HEK293 (cell line): ENCODE measurements at regions not wholly inside any gene's neighbourhood (a gene's known extent, or its start where the extent isn't known, plus 50 kb on each side); places are given as distances from the start of the nearest gene placed in this dataset.
"Not testable (repeated sequence)": the region's sequence is repeated elsewhere in the genome, so short reads cannot be mapped to it uniquely, and the experiment has no call there.

Source experiments
- CTCF ChIA-PET: fragments of 350-600 bp; formaldehyde crosslinking; extraction: SDS; loops from one replicate; lab custom pipeline; 2021; ENCODE audit warnings: antibody characterized with exemption; lab: Yijun Ruan, JAX
- POLR2A ChIA-PET: fragments of 300-600 bp; formaldehyde crosslinking; extraction: SDS; loops from one replicate; lab custom pipeline; 2020; ENCODE audit warnings: antibody characterized with exemption, inconsistent platforms; lab: Yijun Ruan, JAX
- H3K27ac ChIP-seq: fragments of 200-500 bp; sonication (Bioruptor generic); 2 replicates; pipeline ENCODE4 v1.5.1; 2014; ENCODE audit warnings: low read depth, low read length, control low read depth, inconsistent platforms; ENCODE audit errors: extremely low read depth
- H3K36me3 ChIP-seq, 2 experiments: fragments of 200-500 bp in 1 of 2; sonication (Bioruptor generic) in 1 of 2; 1 replicate in 1 of 2; 2 replicates in 1 of 2; pipeline ENCODE4 v1.5.1; 2014 to 2017; ENCODE audit warnings: inconsistent platforms in 2 of 2, low read length in 2 of 2; ENCODE audit not compliant: control insufficient read depth in 2 of 2, insufficient read depth in 1 of 2
- H3K4me1 ChIP-seq: fragments of 200-500 bp; sonication (Bioruptor generic); 2 replicates; pipeline ENCODE4 v1.5.1; 2014; ENCODE audit warnings: mild to moderate bottlenecking, low read length, inconsistent platforms; ENCODE audit not compliant: control insufficient read depth, insufficient read depth
- H3K4me3 ChIP-seq: 2 replicates; pipeline ENCODE4 v1.5.1; 2011; ENCODE audit warnings: low read depth, mild to moderate bottlenecking, control low read depth, low read length, moderate library complexity
- H3K9me3 ChIP-seq: fragments of 200-500 bp; sonication (Bioruptor generic); 2 replicates; pipeline ENCODE4 v1.5.1; 2014; ENCODE audit warnings: low read depth, low read length, inconsistent platforms; ENCODE audit not compliant: control insufficient read depth, insufficient read depth
- GFI1B ChIP-seq: fragments of 450-650 bp; formaldehyde crosslinking; IDR thresholded peaks from 2 replicates; pipeline ENCODE4 v1.5.1; 2016; ENCODE audit warnings: missing biosample characterization, missing genetic modification characterization
- SALL2 ChIP-seq: fragments of 450-650 bp; formaldehyde crosslinking; IDR thresholded peaks from 2 replicates; pipeline ENCODE4 v1.5.0; 2017; ENCODE audit warnings: missing biosample characterization, mild to moderate bottlenecking, missing genetic modification characterization, borderline replicate concordance
- SP3 ChIP-seq: fragments of 450-650 bp; formaldehyde crosslinking; IDR thresholded peaks from 2 replicates; pipeline ENCODE4 v1.5.1; 2016; ENCODE audit warnings: missing biosample characterization, missing genetic modification characterization
- ZEB2 ChIP-seq: fragments of 450-650 bp; formaldehyde crosslinking; IDR thresholded peaks from 2 replicates; pipeline ENCODE4 v1.5.1; 2016; ENCODE audit warnings: missing biosample characterization, missing genetic modification characterization
- ZNF155 ChIP-seq: fragments of 450-650 bp; formaldehyde crosslinking; IDR thresholded peaks from 2 replicates; pipeline ENCODE4 v1.5.1; 2016; ENCODE audit warnings: missing biosample characterization, missing genetic modification characterization
- ZNF157 ChIP-seq: fragments of 450-650 bp; formaldehyde crosslinking; IDR thresholded peaks from 2 replicates; pipeline ENCODE4 v1.5.1; 2016; ENCODE audit warnings: missing biosample characterization, missing genetic modification characterization
- ZNF302 ChIP-seq: fragments of 450-650 bp; formaldehyde crosslinking; IDR thresholded peaks from 2 replicates; pipeline ENCODE4 v1.5.1; 2016; ENCODE audit warnings: missing biosample characterization, missing genetic modification characterization, low read depth
- ZNF423 ChIP-seq: fragments of 450-650 bp; formaldehyde crosslinking; IDR thresholded peaks from 2 replicates; pipeline ENCODE4 v1.5.1; 2016; ENCODE audit warnings: missing biosample characterization, missing genetic modification characterization
- ZNF530 ChIP-seq: fragments of 450-650 bp; formaldehyde crosslinking; IDR thresholded peaks from 2 replicates; pipeline ENCODE4 v1.5.1; 2016; ENCODE audit warnings: low read depth, missing biosample characterization, missing genetic modification characterization
- ZNF610 ChIP-seq: fragments of 450-650 bp; formaldehyde crosslinking; IDR thresholded peaks from 2 replicates; pipeline ENCODE4 v1.5.1; 2016; ENCODE audit warnings: missing biosample characterization, missing genetic modification characterization, borderline replicate concordance
- ZNF677 ChIP-seq: fragments of 450-650 bp; IDR thresholded peaks from 2 replicates; pipeline ENCODE4 v1.5.0; 2018; ENCODE audit warnings: missing biosample characterization, mild to moderate bottlenecking, missing genetic modification characterization, moderate library complexity
- TF ChIP-seq, protein P1 (sequence below): fragments of 450-650 bp; formaldehyde crosslinking; IDR thresholded peaks from 2 replicates; pipeline ENCODE4 v1.5.1; 2016; ENCODE audit warnings: missing biosample characterization, missing genetic modification characterization
- TF ChIP-seq, protein P2 (sequence below): fragments of 450-650 bp; formaldehyde crosslinking; IDR thresholded peaks from 2 replicates; pipeline ENCODE4 v1.5.1; 2016; ENCODE audit warnings: missing biosample characterization, missing genetic modification characterization, borderline replicate concordance
- TF ChIP-seq, protein P3 (sequence below): fragments of 450-650 bp; formaldehyde crosslinking; IDR thresholded peaks from 2 replicates; pipeline ENCODE4 v1.5.1; 2017; ENCODE audit warnings: missing biosample characterization, mild to moderate bottlenecking, missing genetic modification characterization, moderate library complexity
- TF ChIP-seq, protein P4 (sequence below): fragments of 450-650 bp; formaldehyde crosslinking; IDR thresholded peaks from 2 replicates; pipeline ENCODE4 v1.5.1; 2016; ENCODE audit warnings: missing biosample characterization, missing genetic modification characterization
- TF ChIP-seq, protein P5 (sequence below): fragments of 450-650 bp; formaldehyde crosslinking; IDR thresholded peaks from 2 replicates; pipeline ENCODE4 v1.5.1; 2016; ENCODE audit warnings: missing biosample characterization, missing genetic modification characterization

DNA sequence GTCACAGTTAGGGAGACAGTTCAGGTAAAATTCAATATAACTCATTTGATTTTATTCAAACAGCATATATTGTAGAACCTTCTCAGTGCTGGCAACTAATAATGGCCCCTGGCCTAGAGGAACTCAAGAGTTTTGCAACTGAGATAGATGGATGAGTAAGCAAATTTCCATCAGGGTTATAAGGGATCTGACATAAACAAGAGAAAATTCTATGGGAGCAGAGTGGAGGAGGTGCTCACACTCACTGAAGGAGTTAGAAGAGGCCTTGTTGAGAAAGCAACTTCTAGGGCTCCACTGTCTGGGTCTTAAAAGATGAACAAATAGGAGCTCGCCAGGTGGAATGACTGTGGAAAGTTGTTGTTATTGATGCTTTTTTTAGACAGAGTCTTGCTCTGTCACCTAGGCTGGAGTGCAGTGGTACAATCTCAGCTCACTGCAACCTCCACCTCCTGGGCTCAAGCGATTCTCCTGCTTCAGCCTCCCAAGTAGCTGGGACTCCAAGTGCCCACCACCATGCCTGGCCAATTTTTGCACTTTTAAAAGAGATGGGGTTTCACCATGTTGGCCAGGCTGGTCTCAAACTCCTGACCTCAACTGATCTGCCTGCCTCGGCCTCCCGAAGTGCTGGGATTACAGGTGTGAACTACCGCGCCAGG is 81.2 kb upstream of the EED start:
- TF ChIP-seq, protein P1, sequence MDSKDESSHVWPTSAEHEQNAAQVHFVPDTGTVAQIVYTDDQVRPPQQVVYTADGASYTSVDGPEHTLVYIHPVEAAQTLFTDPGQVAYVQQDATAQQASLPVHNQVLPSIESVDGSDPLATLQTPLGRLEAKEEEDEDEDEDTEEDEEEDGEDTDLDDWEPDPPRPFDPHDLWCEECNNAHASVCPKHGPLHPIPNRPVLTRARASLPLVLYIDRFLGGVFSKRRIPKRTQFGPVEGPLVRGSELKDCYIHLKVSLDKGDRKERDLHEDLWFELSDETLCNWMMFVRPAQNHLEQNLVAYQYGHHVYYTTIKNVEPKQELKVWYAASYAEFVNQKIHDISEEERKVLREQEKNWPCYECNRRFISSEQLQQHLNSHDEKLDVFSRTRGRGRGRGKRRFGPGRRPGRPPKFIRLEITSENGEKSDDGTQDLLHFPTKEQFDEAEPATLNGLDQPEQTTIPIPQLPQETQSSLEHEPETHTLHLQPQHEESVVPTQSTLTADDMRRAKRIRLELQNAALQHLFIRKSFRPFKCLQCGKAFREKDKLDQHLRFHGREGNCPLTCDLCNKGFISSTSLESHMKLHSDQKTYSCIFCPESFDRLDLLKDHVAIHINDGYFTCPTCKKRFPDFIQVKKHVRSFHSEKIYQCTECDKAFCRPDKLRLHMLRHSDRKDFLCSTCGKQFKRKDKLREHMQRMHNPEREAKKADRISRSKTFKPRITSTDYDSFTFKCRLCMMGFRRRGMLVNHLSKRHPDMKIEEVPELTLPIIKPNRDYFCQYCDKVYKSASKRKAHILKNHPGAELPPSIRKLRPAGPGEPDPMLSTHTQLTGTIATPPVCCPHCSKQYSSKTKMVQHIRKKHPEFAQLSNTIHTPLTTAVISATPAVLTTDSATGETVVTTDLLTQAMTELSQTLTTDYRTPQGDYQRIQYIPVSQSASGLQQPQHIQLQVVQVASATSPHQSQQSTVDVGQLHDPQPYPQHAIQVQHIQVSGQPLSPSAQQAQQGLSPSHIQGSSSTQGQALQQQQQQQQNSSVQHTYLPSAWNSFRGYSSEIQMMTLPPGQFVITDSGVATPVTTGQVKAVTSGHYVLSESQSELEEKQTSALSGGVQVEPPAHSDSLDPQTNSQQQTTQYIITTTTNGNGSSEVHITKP (tag by site-specific recombination), result 0 out of 2 replicates have a peak, but pooled peaks have one; percentile 28
- H3K27ac ChIP-seq, H3K4me3 ChIP-seq, H3K4me1 ChIP-seq, H3K36me3 ChIP-seq, H3K9me3 ChIP-seq, POLR2A ChIA-PET: not testable (repeated sequence)
- CTCF ChIA-PET, result interaction anchor here (0.9 to 1.4 kb wide), 2 partner anchors 10 to 31 kb away, joined by 3 to 5 read pairs; no protein-coding TSS in a partner anchor

DNA sequence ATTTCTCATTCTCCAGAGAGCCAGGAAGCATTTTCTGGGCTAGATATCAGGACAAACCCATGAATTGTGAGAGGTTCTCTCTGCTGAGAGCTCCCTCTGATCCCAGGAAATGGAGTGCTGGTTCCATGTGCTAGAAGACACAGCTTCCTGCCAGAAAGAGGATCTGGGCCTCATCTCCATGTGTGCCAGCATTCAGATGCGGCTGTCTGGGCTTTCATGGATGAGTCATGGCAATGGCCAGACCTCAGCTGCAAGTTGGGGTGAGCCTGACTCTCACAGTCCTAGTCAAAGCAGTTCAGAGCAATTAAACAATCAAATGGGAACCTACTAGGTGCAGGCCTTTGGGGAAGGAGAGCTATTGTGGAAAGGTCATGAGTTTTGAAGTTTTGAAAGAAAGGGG is 82.3 kb upstream of the EED start:
- H3K4me3 ChIP-seq, result no peak overlapping the region
- CTCF ChIA-PET, result interaction anchor here (0.7 to 1.9 kb wide), 2 partner anchors 31 to 39 kb away, joined by 3 to 6 read pairs; no protein-coding TSS in a partner anchor
- H3K4me1 ChIP-seq, result no peaks in the 10 kb centered on the region
- TF ChIP-seq ZNF677 (tag by site-specific recombination) (no peak), ZEB2 (tag by site-specific recombination) (no peak), ZNF157 (tag by site-specific recombination) (no peak), SALL2 (tag by site-specific recombination) (no peak), ZNF530 (no peak), ZNF155 (tag by site-specific recombination) (no peak)
- TF ChIP-seq, protein P2, sequence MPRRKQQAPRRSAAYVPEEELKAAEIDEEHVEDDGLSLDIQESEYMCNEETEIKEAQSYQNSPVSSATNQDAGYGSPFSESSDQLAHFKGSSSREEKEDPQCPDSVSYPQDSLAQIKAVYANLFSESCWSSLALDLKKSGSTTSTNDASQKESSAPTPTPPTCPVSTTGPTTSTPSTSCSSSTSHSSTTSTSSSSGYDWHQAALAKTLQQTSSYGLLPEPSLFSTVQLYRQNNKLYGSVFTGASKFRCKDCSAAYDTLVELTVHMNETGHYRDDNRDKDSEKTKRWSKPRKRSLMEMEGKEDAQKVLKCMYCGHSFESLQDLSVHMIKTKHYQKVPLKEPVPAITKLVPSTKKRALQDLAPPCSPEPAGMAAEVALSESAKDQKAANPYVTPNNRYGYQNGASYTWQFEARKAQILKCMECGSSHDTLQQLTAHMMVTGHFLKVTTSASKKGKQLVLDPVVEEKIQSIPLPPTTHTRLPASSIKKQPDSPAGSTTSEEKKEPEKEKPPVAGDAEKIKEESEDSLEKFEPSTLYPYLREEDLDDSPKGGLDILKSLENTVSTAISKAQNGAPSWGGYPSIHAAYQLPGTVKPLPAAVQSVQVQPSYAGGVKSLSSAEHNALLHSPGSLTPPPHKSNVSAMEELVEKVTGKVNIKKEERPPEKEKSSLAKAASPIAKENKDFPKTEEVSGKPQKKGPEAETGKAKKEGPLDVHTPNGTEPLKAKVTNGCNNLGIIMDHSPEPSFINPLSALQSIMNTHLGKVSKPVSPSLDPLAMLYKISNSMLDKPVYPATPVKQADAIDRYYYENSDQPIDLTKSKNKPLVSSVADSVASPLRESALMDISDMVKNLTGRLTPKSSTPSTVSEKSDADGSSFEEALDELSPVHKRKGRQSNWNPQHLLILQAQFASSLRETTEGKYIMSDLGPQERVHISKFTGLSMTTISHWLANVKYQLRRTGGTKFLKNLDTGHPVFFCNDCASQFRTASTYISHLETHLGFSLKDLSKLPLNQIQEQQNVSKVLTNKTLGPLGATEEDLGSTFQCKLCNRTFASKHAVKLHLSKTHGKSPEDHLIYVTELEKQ (tag by site-specific recombination), result no peak
- TF ChIP-seq, protein P3, sequence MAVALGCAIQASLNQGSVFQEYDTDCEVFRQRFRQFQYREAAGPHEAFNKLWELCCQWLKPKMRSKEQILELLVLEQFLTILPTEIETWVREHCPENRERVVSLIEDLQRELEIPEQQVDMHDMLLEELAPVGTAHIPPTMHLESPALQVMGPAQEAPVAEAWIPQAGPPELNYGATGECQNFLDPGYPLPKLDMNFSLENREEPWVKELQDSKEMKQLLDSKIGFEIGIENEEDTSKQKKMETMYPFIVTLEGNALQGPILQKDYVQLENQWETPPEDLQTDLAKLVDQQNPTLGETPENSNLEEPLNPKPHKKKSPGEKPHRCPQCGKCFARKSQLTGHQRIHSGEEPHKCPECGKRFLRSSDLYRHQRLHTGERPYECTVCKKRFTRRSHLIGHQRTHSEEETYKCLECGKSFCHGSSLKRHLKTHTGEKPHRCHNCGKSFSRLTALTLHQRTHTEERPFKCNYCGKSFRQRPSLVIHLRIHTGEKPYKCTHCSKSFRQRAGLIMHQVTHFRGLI (tag by site-specific recombination), result 0 out of 2 replicates have a peak, but pooled peaks have one; percentile 20
- TF ChIP-seq, all 188 proteins: peak for 1
- POLR2A ChIA-PET, result interaction anchor here (1.0 kb wide), 1 partner anchor 93 kb away, joined by 5 read pairs; the partner anchor contains the start of gene PICALM
- Histone ChIP-seq H3K36me3 (no peaks in the 10 kb centered on the region), H3K9me3 (no peaks in the 10 kb centered on the region), H3K27ac (no peak overlapping the region)

DNA sequence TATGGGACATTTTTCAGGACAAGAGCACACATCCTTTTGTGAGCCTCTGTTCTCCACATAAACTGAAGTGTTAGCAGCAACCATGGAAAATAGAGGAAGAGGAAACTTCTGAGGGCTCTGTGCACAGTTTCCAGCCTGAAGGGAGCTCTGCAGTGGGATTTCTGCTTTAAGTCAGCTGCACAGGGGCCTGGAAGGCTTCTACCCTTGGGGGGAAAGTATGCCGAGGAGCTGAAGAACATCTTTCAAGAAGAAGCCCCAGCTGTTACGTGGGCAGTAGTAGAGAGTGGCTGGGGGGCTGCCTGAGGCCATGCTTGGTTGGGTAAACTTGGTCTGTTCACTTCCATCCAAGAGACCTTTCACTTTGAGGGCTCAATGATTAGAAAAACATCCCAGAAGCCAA is 82.7 kb upstream of the EED start:
- Histone ChIP-seq H3K36me3 (no peaks in the 10 kb centered on the region), H3K27ac (no peak overlapping the region), H3K4me3 (no peak overlapping the region), H3K4me1 (no peaks in the 10 kb centered on the region), H3K9me3 (no peaks in the 10 kb centered on the region)
- CTCF ChIA-PET, result interaction anchor here (0.5 to 1.9 kb wide), 3 partner anchors 17 to 39 kb away, joined by 3 to 6 read pairs (median 4); no protein-coding TSS in a partner anchor
- POLR2A ChIA-PET, result interaction anchor here (1.0 kb wide), 1 partner anchor 93 kb away, joined by 5 read pairs; the partner anchor contains the start of gene PICALM
- TF ChIP-seq ZNF302, result no peak
- TF ChIP-seq, protein P4, sequence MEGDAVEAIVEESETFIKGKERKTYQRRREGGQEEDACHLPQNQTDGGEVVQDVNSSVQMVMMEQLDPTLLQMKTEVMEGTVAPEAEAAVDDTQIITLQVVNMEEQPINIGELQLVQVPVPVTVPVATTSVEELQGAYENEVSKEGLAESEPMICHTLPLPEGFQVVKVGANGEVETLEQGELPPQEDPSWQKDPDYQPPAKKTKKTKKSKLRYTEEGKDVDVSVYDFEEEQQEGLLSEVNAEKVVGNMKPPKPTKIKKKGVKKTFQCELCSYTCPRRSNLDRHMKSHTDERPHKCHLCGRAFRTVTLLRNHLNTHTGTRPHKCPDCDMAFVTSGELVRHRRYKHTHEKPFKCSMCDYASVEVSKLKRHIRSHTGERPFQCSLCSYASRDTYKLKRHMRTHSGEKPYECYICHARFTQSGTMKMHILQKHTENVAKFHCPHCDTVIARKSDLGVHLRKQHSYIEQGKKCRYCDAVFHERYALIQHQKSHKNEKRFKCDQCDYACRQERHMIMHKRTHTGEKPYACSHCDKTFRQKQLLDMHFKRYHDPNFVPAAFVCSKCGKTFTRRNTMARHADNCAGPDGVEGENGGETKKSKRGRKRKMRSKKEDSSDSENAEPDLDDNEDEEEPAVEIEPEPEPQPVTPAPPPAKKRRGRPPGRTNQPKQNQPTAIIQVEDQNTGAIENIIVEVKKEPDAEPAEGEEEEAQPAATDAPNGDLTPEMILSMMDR (tag by site-specific recombination), result no peak
- TF ChIP-seq GFI1B (tag by site-specific recombination), result no peak
- TF ChIP-seq, protein P5, sequence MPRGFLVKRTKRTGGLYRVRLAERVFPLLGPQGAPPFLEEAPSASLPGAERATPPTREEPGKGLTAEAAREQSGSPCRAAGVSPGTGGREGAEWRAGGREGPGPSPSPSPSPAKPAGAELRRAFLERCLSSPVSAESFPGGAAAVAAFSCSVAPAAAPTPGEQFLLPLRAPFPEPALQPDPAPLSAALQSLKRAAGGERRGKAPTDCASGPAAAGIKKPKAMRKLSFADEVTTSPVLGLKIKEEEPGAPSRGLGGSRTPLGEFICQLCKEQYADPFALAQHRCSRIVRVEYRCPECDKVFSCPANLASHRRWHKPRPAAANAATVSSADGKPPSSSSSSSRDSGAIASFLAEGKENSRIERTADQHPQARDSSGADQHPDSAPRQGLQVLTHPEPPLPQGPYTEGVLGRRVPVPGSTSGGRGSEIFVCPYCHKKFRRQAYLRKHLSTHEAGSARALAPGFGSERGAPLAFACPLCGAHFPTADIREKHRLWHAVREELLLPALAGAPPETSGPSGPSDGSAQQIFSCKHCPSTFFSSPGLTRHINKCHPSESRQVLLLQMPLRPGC, result no peak
- no peak for TF ChIP-seq ZNF610
- TF ChIP-seq ZNF423 (tag by site-specific recombination), result no peak
- no peak for TF ChIP-seq SP3 (tag by site-specific recombination)
